ENCODE measurements at regions not wholly inside any gene's neighbourhood (a gene's known extent, or its start where the extent isn't known, plus 50 kb on each side); places are given as distances from the start of the nearest gene placed in this dataset.

DNA sequence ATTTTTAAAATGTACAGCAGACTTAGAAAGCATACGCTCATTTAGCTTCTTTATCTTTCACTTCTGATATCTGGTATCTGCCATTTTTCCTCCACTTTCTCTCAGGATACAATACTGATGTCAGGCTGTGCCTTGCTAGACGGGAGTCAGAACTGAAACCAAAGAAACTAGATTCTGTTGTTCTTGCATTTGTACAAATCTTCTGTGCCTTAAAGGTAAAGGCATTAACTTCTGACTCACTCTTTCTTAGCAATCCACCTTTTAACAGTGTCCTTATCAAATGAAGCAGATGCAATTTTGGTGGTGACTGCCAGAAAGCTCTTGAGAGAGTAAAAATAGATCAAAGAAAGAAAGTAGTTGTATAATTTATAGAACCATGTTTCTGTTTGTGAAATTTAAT, 370.4 kb downstream of the PCDH20 start:
- FAIRE-seq, result no peak
- H2AFZ ChIP-seq (ENCODE audit: low read length), result no peak overlapping the region; the same call in 1 of the 2 replicates
- CTCF ChIA-PET (ENCODE audit: partially characterized antibody), result interaction anchor here (0.8 to 1.4 kb wide), 2 partner anchors 13 to 24 kb away, joined by 4 read pairs; no protein-coding TSS in a partner anchor

More for the DNA sequence above, 370.4 kb downstream of the PCDH20 start:
- Histone ChIP-seq H4K5ac (ENCODE audit: insufficient read length, low read depth, low read length) (no peak overlapping the region), H3K23me2 (ENCODE audit: low read depth, low read length) (no peaks in the 10 kb centered on the region), H3K4me1 (replicated peaks in 1 of 4; ENCODE audit: control insufficient read depth in 3 of 4, insufficient read depth in 4 of 4, low read length in 3 of 4) (no peaks in the 10 kb centered on the region), H3K14ac (ENCODE audit: insufficient read length) (no peak overlapping the region), H2BK15ac (ENCODE audit: low read length) (no peak overlapping the region), H3K4me2 (ENCODE audit: insufficient read depth in 1 of 2, low read depth in 2 of 2, low read length in 2 of 2) (no peak overlapping the region), H2BK5ac (ENCODE audit: low read depth, low read length) (no peak overlapping the region), H3K9me3 (ENCODE audit: insufficient read depth in 2 of 2, low read depth in 1 of 2, low read length in 1 of 2) (no peaks in the 10 kb centered on the region), H2AK5ac (ENCODE audit: low read depth, low read length) (no peak overlapping the region), H3K79me2 (ENCODE audit: control insufficient read depth in 1 of 2, insufficient read depth in 2 of 2, low read length in 2 of 2) (no peaks in the 10 kb centered on the region), H2BK120ac (replicated peaks; ENCODE audit: low read depth, low read length) (no peak overlapping the region), H3K79me1 (ENCODE audit: low read depth, low read length) (no peaks in the 10 kb centered on the region), H3K27ac (ENCODE audit: low read depth, low read length) (no peak overlapping the region), H3K56ac (replicated peaks; ENCODE audit: insufficient read length, low read depth, low read length) (no peak overlapping the region), H4K91ac (replicated peaks; ENCODE audit: insufficient read length, low read length) (no peak overlapping the region), H4K20me1 (replicated peaks in 1 of 2; ENCODE audit: control insufficient read depth in 1 of 2, insufficient read depth in 2 of 2, low read length in 2 of 2) (no peaks in the 10 kb centered on the region), H3K23ac (ENCODE audit: insufficient read length) (no peak overlapping the region), H3K4ac (replicated peaks; ENCODE audit: insufficient read length, low read depth, low read length) (no peak overlapping the region), H3K18ac (ENCODE audit: extremely low read depth, low read length) (no peak overlapping the region), H3K36me3 (ENCODE audit: control insufficient read depth in 2 of 4, insufficient read depth in 4 of 4, low read length in 3 of 4) (no peaks in the 10 kb centered on the region), H2BK12ac (ENCODE audit: low read depth, low read length) (no peak overlapping the region), H3K27me3 (replicated peaks in 1 of 4; ENCODE audit: control insufficient read depth in 3 of 4, extremely low read depth in 1 of 4, insufficient read depth in 3 of 4, low read length in 3 of 4) (no peaks in the 10 kb centered on the region), H4K8ac (ENCODE audit: extremely low read depth, insufficient read depth, low read length) (no peak overlapping the region), H3K4me3 (ENCODE audit: extremely low read depth in 1 of 4, insufficient read depth in 2 of 4, low read depth in 3 of 4, low read length in 4 of 4) (no peak overlapping the region), H3K9ac (replicated peaks in 1 of 4; ENCODE audit: extremely low read depth in 1 of 4, low read depth in 3 of 4, low read length in 3 of 4) (no peak overlapping the region), H2BK20ac (ENCODE audit: low read length) (no peak overlapping the region)
- 90% methylated on average over 2 of the region's 2 CpGs; no CpG with 5 or more reads in 1 of the 2 experiments for WGBS, 2 experiments (ENCODE audit: extremely low coverage in 1 of 2, insufficient coverage in 1 of 2, insufficient read length in 1 of 2, insufficient replicate concordance in 2 of 2, low coverage in 1 of 2, low lambda C conversion rate in 2 of 2, missing lambda C conversion rate in 1 of 2)
- POLR2A ChIA-PET (ENCODE audit: partially characterized antibody), result no interaction called here
- no peak for DNase-seq (ENCODE audit: low read depth in 1 of 2, low spot score in 2 of 2)
- TF ChIP-seq HDAC6 (IDR thresholded peaks at IDR 0.05; ENCODE audit: low read depth, low read length), result no peak
- TF ChIP-seq BCL11A (IDR thresholded peaks at IDR 0.05; ENCODE audit: low read depth in 2 of 2, low read length in 2 of 2), result no peak
- TF ChIP-seq EP300 (IDR thresholded peaks at IDR 0.05; ENCODE audit: borderline replicate concordance in 1 of 2, low read depth in 2 of 2, low read length in 2 of 2), result no peak
- no peak for TF ChIP-seq RXRA (IDR thresholded peaks at IDR 0.05; ENCODE audit: insufficient read depth, low read depth, low read length)
- TF ChIP-seq PHF8 (conservative IDR thresholded peaks at IDR 0.05; ENCODE audit: low read depth, low read length), result no peak
- TF ChIP-seq NANOG (IDR thresholded peaks at IDR 0.05; ENCODE audit: insufficient read depth, low read depth, low read length, poor library complexity, severe bottlenecking), result no peak
- TF ChIP-seq RBBP5 (IDR thresholded peaks at IDR 0.05; ENCODE audit: borderline replicate concordance, low read depth, low read length), result no peak
- no peak for TF ChIP-seq SP2 (IDR thresholded peaks at IDR 0.05; ENCODE audit: low read length)
